ENCODE measurements at regions not wholly inside any gene's neighbourhood (a gene's known extent, or its start where the extent isn't known, plus 50 kb on each side); places are given as distances from the start of the nearest gene placed in this dataset.
"Not testable (repeated sequence)": the region's sequence is repeated elsewhere in the genome, so short reads cannot be mapped to it uniquely, and the experiment has no call there.

DNA sequence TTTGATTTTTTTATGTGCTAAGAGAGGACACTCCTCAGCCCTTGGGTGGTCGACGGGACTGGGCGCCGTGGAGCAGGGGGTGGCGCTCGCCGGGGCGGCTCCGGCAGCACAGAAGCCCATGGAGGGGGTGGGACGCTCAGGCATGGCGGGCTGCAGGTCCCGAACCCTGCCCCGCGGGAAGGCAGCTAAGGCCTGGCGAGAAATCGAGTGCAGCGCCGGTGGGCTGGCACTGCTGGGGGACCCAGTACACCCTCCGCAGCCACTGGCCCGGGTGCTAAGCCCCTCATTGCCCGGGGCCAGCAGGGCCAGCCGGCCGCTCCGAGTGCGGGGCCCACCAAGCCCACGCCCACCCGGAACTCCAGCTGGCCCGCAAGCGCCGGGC is 669.7 kb upstream of the CTNND2 start:
- TF ChIP-seq, protein P1, sequence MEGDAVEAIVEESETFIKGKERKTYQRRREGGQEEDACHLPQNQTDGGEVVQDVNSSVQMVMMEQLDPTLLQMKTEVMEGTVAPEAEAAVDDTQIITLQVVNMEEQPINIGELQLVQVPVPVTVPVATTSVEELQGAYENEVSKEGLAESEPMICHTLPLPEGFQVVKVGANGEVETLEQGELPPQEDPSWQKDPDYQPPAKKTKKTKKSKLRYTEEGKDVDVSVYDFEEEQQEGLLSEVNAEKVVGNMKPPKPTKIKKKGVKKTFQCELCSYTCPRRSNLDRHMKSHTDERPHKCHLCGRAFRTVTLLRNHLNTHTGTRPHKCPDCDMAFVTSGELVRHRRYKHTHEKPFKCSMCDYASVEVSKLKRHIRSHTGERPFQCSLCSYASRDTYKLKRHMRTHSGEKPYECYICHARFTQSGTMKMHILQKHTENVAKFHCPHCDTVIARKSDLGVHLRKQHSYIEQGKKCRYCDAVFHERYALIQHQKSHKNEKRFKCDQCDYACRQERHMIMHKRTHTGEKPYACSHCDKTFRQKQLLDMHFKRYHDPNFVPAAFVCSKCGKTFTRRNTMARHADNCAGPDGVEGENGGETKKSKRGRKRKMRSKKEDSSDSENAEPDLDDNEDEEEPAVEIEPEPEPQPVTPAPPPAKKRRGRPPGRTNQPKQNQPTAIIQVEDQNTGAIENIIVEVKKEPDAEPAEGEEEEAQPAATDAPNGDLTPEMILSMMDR (conservative IDR thresholded peaks at IDR 0.05; ENCODE audit: low read depth in 2 of 2), result not testable (repeated sequence)
- not testable (repeated sequence) for TF ChIP-seq EZH2 (IDR thresholded peaks at IDR 0.05; ENCODE audit: low read depth, unreplicated experiment); POLR2AphosphoS5 (IDR thresholded peaks at IDR 0.05; ENCODE audit: low read depth); EZH2phosphoT487 (IDR thresholded peaks at IDR 0.05; ENCODE audit: unreplicated experiment)
- TF ChIP-seq, protein P2, sequence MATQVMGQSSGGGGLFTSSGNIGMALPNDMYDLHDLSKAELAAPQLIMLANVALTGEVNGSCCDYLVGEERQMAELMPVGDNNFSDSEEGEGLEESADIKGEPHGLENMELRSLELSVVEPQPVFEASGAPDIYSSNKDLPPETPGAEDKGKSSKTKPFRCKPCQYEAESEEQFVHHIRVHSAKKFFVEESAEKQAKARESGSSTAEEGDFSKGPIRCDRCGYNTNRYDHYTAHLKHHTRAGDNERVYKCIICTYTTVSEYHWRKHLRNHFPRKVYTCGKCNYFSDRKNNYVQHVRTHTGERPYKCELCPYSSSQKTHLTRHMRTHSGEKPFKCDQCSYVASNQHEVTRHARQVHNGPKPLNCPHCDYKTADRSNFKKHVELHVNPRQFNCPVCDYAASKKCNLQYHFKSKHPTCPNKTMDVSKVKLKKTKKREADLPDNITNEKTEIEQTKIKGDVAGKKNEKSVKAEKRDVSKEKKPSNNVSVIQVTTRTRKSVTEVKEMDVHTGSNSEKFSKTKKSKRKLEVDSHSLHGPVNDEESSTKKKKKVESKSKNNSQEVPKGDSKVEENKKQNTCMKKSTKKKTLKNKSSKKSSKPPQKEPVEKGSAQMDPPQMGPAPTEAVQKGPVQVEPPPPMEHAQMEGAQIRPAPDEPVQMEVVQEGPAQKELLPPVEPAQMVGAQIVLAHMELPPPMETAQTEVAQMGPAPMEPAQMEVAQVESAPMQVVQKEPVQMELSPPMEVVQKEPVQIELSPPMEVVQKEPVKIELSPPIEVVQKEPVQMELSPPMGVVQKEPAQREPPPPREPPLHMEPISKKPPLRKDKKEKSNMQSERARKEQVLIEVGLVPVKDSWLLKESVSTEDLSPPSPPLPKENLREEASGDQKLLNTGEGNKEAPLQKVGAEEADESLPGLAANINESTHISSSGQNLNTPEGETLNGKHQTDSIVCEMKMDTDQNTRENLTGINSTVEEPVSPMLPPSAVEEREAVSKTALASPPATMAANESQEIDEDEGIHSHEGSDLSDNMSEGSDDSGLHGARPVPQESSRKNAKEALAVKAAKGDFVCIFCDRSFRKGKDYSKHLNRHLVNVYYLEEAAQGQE (IDR thresholded peaks at IDR 0.05; ENCODE audit: unreplicated experiment), result not testable (repeated sequence)

All from GM23338 (cell line).